ENCODE measurements at regions not wholly inside any gene's neighbourhood (a gene's known extent, or its start where the extent isn't known, plus 50 kb on each side); places are given as distances from the start of the nearest gene placed in this dataset.

- Mint-ChIP-seq H3K27me3 (peaks cover 13% of the 10 kb centered on the region), H3K4me3 (no peak overlapping the region), H3K4me1 (no peaks in the 10 kb centered on the region), H3K9me3 (no peaks in the 10 kb centered on the region), H3K27ac (no peak overlapping the region), H3K36me3 (no peaks in the 10 kb centered on the region)
- ATAC-seq (ENCODE audit: low read depth): no peak
- no peak for DNase-seq (ENCODE audit: low spot score in 2 of 2)
Observed at GRCh38 chr7:27346531-27347275, 104.1 kb downstream of the EVX1 start.

DNA sequence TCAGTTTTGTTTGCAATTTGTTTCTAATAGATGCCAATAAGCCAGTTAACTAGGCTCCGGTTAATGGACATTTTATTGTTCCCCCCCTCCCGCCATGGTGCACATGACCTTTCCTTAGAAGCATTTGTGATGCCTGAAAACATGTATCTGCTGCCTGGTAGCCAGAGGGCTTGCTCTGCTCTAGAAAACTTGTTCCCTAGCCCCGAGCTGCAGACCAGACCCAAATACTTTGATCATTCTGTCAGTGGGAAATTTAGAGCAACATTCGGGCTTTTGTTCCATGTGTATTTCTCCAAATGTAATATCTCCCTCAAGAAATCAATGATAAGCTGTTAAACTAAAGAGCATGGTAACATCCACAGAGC, 104.7 kb downstream of the EVX1 start:
- Mint-ChIP-seq H3K4me1 (no peaks in the 10 kb centered on the region), H3K9me3 (no peaks in the 10 kb centered on the region), H3K4me3 (no peak overlapping the region), H3K27ac (no peak overlapping the region), H3K27me3 (peaks cover 11% of the 10 kb centered on the region), H3K36me3 (no peaks in the 10 kb centered on the region)
- no peak for ATAC-seq (ENCODE audit: low read depth)
- DNase-seq (ENCODE audit: low spot score in 2 of 2): no peak

DNA sequence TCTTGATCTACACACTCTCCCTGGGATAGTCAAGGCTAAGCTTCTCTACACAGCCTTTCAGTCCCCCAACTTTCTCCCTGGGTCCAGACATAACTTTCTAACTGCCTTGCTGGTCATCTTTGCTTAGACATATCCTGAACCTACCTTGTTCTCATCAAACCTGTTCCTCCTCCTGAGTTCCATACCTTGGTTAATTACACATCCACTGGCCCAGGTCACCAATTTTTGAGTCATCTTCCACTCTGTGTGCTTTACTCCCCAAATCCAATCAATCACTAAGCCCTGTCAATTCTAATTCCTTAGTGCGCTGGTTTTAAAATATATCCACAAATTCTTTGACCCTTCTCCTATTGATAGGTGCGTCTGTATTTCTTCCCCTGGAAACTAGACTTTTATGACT, 107.0 kb downstream of the EVX1 start:
- Mint-ChIP-seq H3K9me3 (no peaks in the 10 kb centered on the region), H3K36me3 (no peaks in the 10 kb centered on the region), H3K4me3 (no peak overlapping the region), H3K27me3 (peaks cover 9% of the 10 kb centered on the region), H3K27ac (no peak overlapping the region), H3K4me1 (no peaks in the 10 kb centered on the region)
- DNase-seq (ENCODE audit: low spot score in 2 of 2) (no peak), ATAC-seq (ENCODE audit: low read depth) (no peak)

DNA sequence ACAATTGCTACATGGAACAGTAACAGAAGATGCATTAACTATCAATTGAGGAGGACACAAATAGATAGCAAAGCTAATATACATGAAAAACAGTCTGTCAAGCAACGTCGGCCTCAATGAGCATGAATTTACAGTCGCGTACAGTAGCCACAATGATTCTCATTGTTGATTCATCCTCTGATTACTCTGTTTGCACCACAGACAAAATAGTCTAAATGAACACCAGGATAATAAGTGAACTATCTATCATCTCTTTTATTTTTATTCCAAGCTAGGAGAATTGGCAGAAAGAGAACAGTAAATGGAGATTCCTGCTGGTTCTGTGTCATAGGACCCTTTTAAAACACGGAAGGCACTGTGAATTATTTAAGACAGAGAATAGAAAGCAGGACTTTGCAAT, 108.5 kb downstream of the EVX1 start:
- Mint-ChIP-seq H3K4me1 (no peaks in the 10 kb centered on the region), H3K36me3 (no peaks in the 10 kb centered on the region), H3K9me3 (no peaks in the 10 kb centered on the region), H3K27me3 (peaks cover 11% of the 10 kb centered on the region), H3K4me3 (no peak overlapping the region), H3K27ac (no peak overlapping the region)
- DNase-seq (ENCODE audit: low spot score in 2 of 2): no peak
- no peak for ATAC-seq (ENCODE audit: low read depth)

GRCh38 chr7:27351786-27352185, 109.2 kb downstream of the EVX1 start:
- Mint-ChIP-seq H3K36me3 (no peaks in the 10 kb centered on the region), H3K27ac (no peak overlapping the region), H3K27me3 (peaks cover 11% of the 10 kb centered on the region), H3K9me3 (no peaks in the 10 kb centered on the region), H3K4me3 (no peak overlapping the region), H3K4me1 (no peaks in the 10 kb centered on the region)
- ATAC-seq (ENCODE audit: low read depth) (no peak), DNase-seq (ENCODE audit: low spot score in 2 of 2) (no peak)

DNA sequence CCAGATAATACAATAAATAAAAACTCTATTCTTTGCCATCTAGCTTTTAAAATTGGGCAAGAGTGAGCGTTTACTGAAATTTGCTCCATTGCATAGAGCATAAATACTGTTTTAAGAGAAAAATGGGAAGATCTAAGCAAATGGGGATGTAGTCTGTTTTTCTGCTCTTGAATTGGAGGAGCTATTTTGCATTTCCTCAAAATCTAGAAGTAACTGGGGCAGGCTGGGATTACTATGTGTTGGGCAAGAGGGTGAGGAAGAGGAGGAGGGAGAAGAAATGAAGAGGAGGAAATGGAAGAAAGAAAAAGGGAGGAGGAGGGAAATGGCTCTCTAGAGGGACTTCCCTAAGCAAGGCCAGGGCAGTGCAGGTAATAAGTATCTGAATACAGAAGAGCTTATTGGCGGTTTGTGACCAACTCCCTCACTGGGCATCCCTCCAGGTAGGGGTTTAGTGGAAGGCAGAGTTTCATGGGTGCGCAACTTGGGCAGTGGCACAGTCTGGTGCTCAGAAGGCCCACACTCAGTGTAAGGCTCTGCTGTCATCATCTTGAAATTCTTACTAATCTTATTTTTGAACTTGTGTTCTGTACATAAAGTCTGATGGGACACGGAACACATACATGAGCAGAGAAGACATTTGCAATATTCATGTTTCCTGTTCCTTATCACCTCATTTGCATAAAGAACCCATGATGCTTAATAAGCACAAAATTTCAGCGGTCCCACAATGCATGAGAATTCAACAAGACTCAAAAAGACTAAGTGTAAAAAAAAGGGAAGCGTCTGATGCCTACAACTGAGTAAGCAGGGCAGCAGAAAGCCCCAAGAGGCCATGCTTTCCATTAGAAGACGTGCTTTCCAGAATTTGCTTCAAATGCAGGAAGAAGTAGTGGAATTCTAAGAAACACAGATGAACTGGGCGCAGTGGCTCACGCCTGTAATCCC, 116.9 kb downstream of the EVX1 start:
- Mint-ChIP-seq H3K27me3 (peaks cover 12% of the 10 kb centered on the region), H3K4me3 (no peak overlapping the region), H3K4me1 (peaks cover 3% of the 10 kb centered on the region), H3K36me3 (no peaks in the 10 kb centered on the region), H3K9me3 (no peaks in the 10 kb centered on the region), H3K27ac (no peak overlapping the region)
- DNase-seq (ENCODE audit: low spot score in 2 of 2) (no peak), ATAC-seq (ENCODE audit: low read depth) (no peak)

GRCh38 chr7:27361522-27361921, 118.9 kb downstream of the EVX1 start:
- H3K27ac Mint-ChIP-seq: no peak overlapping the region
- ATAC-seq (ENCODE audit: low read depth) (no peak), DNase-seq (ENCODE audit: low spot score in 2 of 2) (no peak)
- no peak overlapping the region for H3K4me3 Mint-ChIP-seq
- H3K36me3 Mint-ChIP-seq: no peaks in the 10 kb centered on the region
- peaks cover 11% of the 10 kb centered on the region for H3K27me3 Mint-ChIP-seq
- no peaks in the 10 kb centered on the region for H3K9me3 Mint-ChIP-seq
- H3K4me1 Mint-ChIP-seq: peaks cover 3% of the 10 kb centered on the region

- peaks cover 3% of the 10 kb centered on the region for H3K4me1 Mint-ChIP-seq
- no peaks in the 10 kb centered on the region for H3K9me3 Mint-ChIP-seq
- DNase-seq (ENCODE audit: low spot score in 2 of 2): no peak
- ATAC-seq (ENCODE audit: low read depth): no peak
- no peak overlapping the region for H3K27ac Mint-ChIP-seq
- H3K4me3 Mint-ChIP-seq: no peak overlapping the region
- peaks cover 10% of the 10 kb centered on the region for H3K27me3 Mint-ChIP-seq
- no peaks in the 10 kb centered on the region for H3K36me3 Mint-ChIP-seq
Observed at GRCh38 chr7:27362026-27362425, 119.4 kb downstream of the EVX1 start.

DNA sequence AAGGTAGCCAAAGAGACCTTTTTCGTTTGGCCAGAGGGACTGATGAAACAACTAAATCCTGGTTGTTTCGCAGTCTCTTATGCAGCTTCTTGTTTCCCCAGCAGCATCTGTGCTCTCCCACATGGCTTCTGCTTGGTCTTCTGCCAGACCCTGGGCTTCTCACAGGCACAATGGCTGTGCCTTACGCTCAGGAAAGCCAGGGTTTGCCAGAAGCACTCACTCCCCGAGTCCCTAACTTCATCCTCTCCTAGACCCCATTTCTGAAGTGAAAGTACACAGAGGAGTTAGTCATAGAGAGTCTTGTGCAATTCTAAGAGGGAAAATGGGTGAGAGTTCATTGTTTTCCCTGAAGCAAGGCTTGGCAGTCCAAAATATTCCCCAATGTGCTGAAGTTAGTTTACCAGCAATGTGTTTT, 121.7 kb downstream of the EVX1 start:
- Mint-ChIP-seq H3K4me3 (no peak overlapping the region), H3K36me3 (no peaks in the 10 kb centered on the region), H3K27me3 (no peaks in the 10 kb centered on the region), H3K9me3 (no peaks in the 10 kb centered on the region), H3K4me1 (peaks cover under 1% of the 10 kb centered on the region), H3K27ac (no peak overlapping the region)
- DNase-seq (ENCODE audit: low spot score in 2 of 2) (no peak), ATAC-seq (ENCODE audit: low read depth) (no peak)

- ATAC-seq (ENCODE audit: low read depth) (no peak), DNase-seq (ENCODE audit: low spot score in 2 of 2) (no peak)
- Mint-ChIP-seq H3K4me3 (no peak overlapping the region), H3K27ac (no peak overlapping the region), H3K36me3 (no peaks in the 10 kb centered on the region), H3K4me1 (no peaks in the 10 kb centered on the region), H3K27me3 (no peaks in the 10 kb centered on the region), H3K9me3 (no peaks in the 10 kb centered on the region)
Observed at GRCh38 chr7:27367179-27367932, 124.8 kb downstream of the EVX1 start.

GRCh38 chr7:27367933-27368549, 125.4 kb downstream of the EVX1 start:
- no peak for ATAC-seq (ENCODE audit: low read depth)
- H3K27me3 Mint-ChIP-seq: no peaks in the 10 kb centered on the region
- H3K4me1 Mint-ChIP-seq: no peaks in the 10 kb centered on the region

DNA sequence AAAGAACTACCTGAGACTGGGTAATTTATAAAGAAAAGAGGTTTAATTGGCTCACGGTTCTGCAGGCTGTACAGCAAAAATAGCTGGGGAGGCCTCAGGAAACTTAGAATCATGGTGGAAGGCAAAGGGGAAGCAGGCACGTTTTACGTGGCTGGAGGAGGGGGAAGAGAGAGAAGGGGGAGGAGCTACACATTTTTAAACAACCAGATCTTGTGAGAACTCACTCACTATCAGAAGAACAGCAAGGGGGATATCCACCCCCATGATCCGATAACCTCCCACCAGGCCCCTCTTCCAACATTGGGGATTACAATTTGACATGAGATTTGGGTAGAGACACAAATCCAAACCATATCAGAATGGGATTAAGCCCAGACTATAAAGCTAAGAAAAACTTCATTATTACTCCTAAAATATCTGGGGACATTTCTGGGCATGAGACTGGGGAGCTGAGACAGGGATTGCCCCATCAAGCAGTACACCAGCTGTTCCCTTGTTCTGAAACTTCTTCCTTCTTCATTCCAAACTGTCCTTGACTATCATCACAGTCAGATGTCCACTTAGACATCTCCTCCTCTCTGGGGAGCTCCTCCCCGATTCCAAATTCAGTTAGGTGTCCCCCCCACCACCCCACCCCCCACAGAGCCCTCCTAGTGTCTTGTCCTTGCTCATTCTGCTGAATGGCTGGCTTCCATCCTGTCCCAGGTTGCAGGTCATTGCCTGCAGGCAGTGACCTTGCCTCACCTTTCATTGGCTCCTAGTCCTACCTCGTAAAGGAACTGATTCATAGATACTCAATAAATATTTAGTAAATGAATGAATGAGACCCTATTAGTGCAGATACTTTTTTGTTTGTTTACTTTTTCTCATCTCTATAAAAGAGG, 132.6 kb downstream of the EVX1 start:
- Mint-ChIP-seq H3K9me3 (no peaks in the 10 kb centered on the region), H3K27me3 (peaks cover 8% of the 10 kb centered on the region), H3K4me1 (no peaks in the 10 kb centered on the region), H3K27ac (no peak overlapping the region), H3K4me3 (no peak overlapping the region), H3K36me3 (no peaks in the 10 kb centered on the region)
- no peak for DNase-seq (ENCODE audit: low spot score in 2 of 2)
- no peak for ATAC-seq (ENCODE audit: low read depth)

More at GRCh38 chr7:27367933-27368549, 125.4 kb downstream of the EVX1 start:
- Mint-ChIP-seq H3K27ac (no peak overlapping the region), H3K4me3 (no peak overlapping the region), H3K9me3 (no peaks in the 10 kb centered on the region), H3K36me3 (no peaks in the 10 kb centered on the region)
- no peak for DNase-seq (ENCODE audit: low spot score in 2 of 2)

DNA sequence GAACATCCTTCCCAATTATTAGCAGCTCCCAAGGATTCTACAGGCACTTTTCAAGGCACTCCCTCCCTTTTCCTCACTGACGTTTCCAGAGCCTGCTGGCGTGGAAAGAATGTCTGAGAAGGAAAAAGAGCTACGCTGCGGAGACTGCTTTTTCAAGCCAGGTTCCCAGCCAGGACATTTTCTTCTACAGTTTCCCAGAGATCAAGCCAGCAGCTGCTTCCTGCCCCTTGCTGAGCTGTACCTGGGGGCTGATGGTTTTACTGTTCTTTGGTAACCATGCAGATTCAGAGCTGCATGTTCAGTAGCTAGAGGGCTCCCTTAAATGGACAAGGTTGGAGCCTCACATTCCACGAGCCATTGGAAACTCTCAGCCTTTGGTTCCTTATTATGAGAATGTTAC, 133.4 kb downstream of the EVX1 start:
- H3K27me3 Mint-ChIP-seq: peaks cover 8% of the 10 kb centered on the region
- DNase-seq (ENCODE audit: low spot score in 2 of 2): no peak
- no peak overlapping the region for H3K27ac Mint-ChIP-seq

More for the DNA sequence above, 133.4 kb downstream of the EVX1 start:
- no peaks in the 10 kb centered on the region for H3K4me1 Mint-ChIP-seq
- no peak overlapping the region for H3K4me3 Mint-ChIP-seq
- no peaks in the 10 kb centered on the region for H3K9me3 Mint-ChIP-seq
- no peak for ATAC-seq (ENCODE audit: low read depth)
- H3K36me3 Mint-ChIP-seq: no peaks in the 10 kb centered on the region
